ENCODE measurements at regions not wholly inside any gene's neighbourhood (a gene's known extent, or its start where the extent isn't known, plus 50 kb on each side); places are given as distances from the start of the nearest gene placed in this dataset.

- no peak overlapping the region for H3K27ac ChIP-seq
- no peak for DNase-seq
Measured at GRCh38 chr15:31727612-31728011, 302.7 kb upstream of the CHRNA7 start.

GRCh38 chr15:31732726-31733125, 297.6 kb upstream of the CHRNA7 start:
- Histone ChIP-seq H3K9me3 (replicated peaks) (no peaks in the 10 kb centered on the region), H3K27me3 (no peaks in the 10 kb centered on the region), H3K4me3 (no peak overlapping the region), H3K4me1 (no peaks in the 10 kb centered on the region), H3K27ac (no peak overlapping the region), H3K36me3 (no peaks in the 10 kb centered on the region)
- DNase-seq, result no peak

More at GRCh38 chr15:31727612-31728011, 302.7 kb upstream of the CHRNA7 start:
- no peaks in the 10 kb centered on the region for H3K27me3 ChIP-seq
- H3K36me3 ChIP-seq, result no peaks in the 10 kb centered on the region
- no peaks in the 10 kb centered on the region for H3K9me3 ChIP-seq (replicated peaks)
- H3K4me1 ChIP-seq, result no peaks in the 10 kb centered on the region
- no peak overlapping the region for H3K4me3 ChIP-seq

GRCh38 chr15:31733424-31733823, 296.9 kb upstream of the CHRNA7 start:
- H3K27me3 ChIP-seq, result no peaks in the 10 kb centered on the region
- no peak overlapping the region for H3K27ac ChIP-seq
- no peak overlapping the region for H3K4me3 ChIP-seq
- H3K36me3 ChIP-seq, result no peaks in the 10 kb centered on the region
- H3K4me1 ChIP-seq, result no peaks in the 10 kb centered on the region
- no peak for DNase-seq
- H3K9me3 ChIP-seq (replicated peaks), result no peaks in the 10 kb centered on the region

- Histone ChIP-seq H3K4me1 (no peaks in the 10 kb centered on the region), H3K4me3 (no peak overlapping the region), H3K27me3 (no peaks in the 10 kb centered on the region), H3K27ac (no peak overlapping the region), H3K36me3 (no peaks in the 10 kb centered on the region; the same call in 1 of the 2 replicates), H3K9me3 (replicated peaks) (no peaks in the 10 kb centered on the region)
- peak; percentile 30 to 35 for DNase-seq
Measured at GRCh38 chr15:31740203-31740602, 290.1 kb upstream of the CHRNA7 start.

GRCh38 chr15:31745841-31746240, 284.5 kb upstream of the CHRNA7 start:
- no peak for DNase-seq
- H3K27me3 ChIP-seq, result no peaks in the 10 kb centered on the region
- H3K27ac ChIP-seq, result no peak overlapping the region
- no peak overlapping the region for H3K4me3 ChIP-seq
- H3K4me1 ChIP-seq, result no peaks in the 10 kb centered on the region
- H3K9me3 ChIP-seq (replicated peaks), result no peaks in the 10 kb centered on the region
- H3K36me3 ChIP-seq, result no peaks in the 10 kb centered on the region; the same call in 1 of the 2 replicates

GRCh38 chr15:31752065-31752762, 278.1 kb upstream of the CHRNA7 start:
- H3K27me3 ChIP-seq, result no peaks in the 10 kb centered on the region
- DNase-seq, result no peak

GRCh38 chr15:31752905-31753304, 277.4 kb upstream of the CHRNA7 start:
- Histone ChIP-seq H3K27me3 (no peaks in the 10 kb centered on the region), H3K4me3 (no peak overlapping the region), H3K27ac (no peak overlapping the region), H3K4me1 (no peaks in the 10 kb centered on the region; the same call in 1 of the 2 replicates), H3K9me3 (replicated peaks) (no peaks in the 10 kb centered on the region), H3K36me3 (no peaks in the 10 kb centered on the region)
- DNase-seq, result no peak

More at GRCh38 chr15:31752065-31752762, 278.1 kb upstream of the CHRNA7 start:
- H3K9me3 ChIP-seq (replicated peaks), result no peaks in the 10 kb centered on the region
- no peak overlapping the region for H3K27ac ChIP-seq
- no peak overlapping the region for H3K4me3 ChIP-seq
- H3K4me1 ChIP-seq, result no peaks in the 10 kb centered on the region
- H3K36me3 ChIP-seq, result no peaks in the 10 kb centered on the region

- H3K9me3 ChIP-seq (replicated peaks), result no peaks in the 10 kb centered on the region
- no peak overlapping the region for H3K27ac ChIP-seq
- no peak overlapping the region for H3K4me3 ChIP-seq
- no peaks in the 10 kb centered on the region for H3K36me3 ChIP-seq
- H3K27me3 ChIP-seq, result no peaks in the 10 kb centered on the region
- peak; percentile 78 for DNase-seq
- no peaks in the 10 kb centered on the region; the same call in 1 of the 2 replicates for H3K4me1 ChIP-seq
Measured at GRCh38 chr15:31758126-31758525, 272.2 kb upstream of the CHRNA7 start.

GRCh38 chr15:31768055-31768454, 262.3 kb upstream of the CHRNA7 start:
- Histone ChIP-seq H3K9me3 (replicated peaks) (no peaks in the 10 kb centered on the region), H3K4me3 (no peak overlapping the region), H3K36me3 (no peaks in the 10 kb centered on the region), H3K4me1 (no peaks in the 10 kb centered on the region), H3K27me3 (no peaks in the 10 kb centered on the region), H3K27ac (no peak overlapping the region)
- DNase-seq, result no peak

GRCh38 chr15:31774045-31774444, 256.3 kb upstream of the CHRNA7 start:
- peaks cover 3% of the 10 kb centered on the region; the same call in 1 of the 2 replicates for H3K4me1 ChIP-seq
- H3K27me3 ChIP-seq, result no peaks in the 10 kb centered on the region
- H3K27ac ChIP-seq, result no peak overlapping the region; the same call in 1 of the 2 replicates
- no peak overlapping the region for H3K4me3 ChIP-seq
- DNase-seq, result peak; percentile 26 to 52
- H3K9me3 ChIP-seq (replicated peaks), result no peaks in the 10 kb centered on the region
- no peaks in the 10 kb centered on the region for H3K36me3 ChIP-seq

- Histone ChIP-seq H3K36me3 (no peaks in the 10 kb centered on the region), H3K4me1 (peaks cover 14% of the 10 kb centered on the region), H3K9me3 (replicated peaks) (no peaks in the 10 kb centered on the region), H3K4me3 (no peak overlapping the region), H3K27ac (no peak overlapping the region), H3K27me3 (no peaks in the 10 kb centered on the region)
- DNase-seq, result no peak
Measured at GRCh38 chr15:31776039-31776438, 254.3 kb upstream of the CHRNA7 start.

- H3K27ac ChIP-seq, result no peak overlapping the region
- no peaks in the 10 kb centered on the region for H3K36me3 ChIP-seq
- DNase-seq, result no peak
- H3K27me3 ChIP-seq, result no peaks in the 10 kb centered on the region
- peaks cover 11% of the 10 kb centered on the region for H3K4me1 ChIP-seq
- no peak overlapping the region for H3K4me3 ChIP-seq
- H3K9me3 ChIP-seq (replicated peaks), result no peaks in the 10 kb centered on the region
Measured at GRCh38 chr15:31781261-31781660, 249.1 kb upstream of the CHRNA7 start.

GRCh38 chr15:31782016-31782783, 248.1 kb upstream of the CHRNA7 start:
- Histone ChIP-seq H3K9me3 (replicated peaks) (no peaks in the 10 kb centered on the region), H3K4me1 (peaks cover 11% of the 10 kb centered on the region), H3K27me3 (no peaks in the 10 kb centered on the region), H3K36me3 (no peaks in the 10 kb centered on the region), H3K27ac (no peak overlapping the region), H3K4me3 (no peak overlapping the region)
- no peak for DNase-seq

- Histone ChIP-seq H3K27me3 (no peaks in the 10 kb centered on the region), H3K4me3 (no peak overlapping the region), H3K4me1 (peaks cover 11% of the 10 kb centered on the region), H3K9me3 (replicated peaks) (no peaks in the 10 kb centered on the region), H3K36me3 (no peaks in the 10 kb centered on the region), H3K27ac (no peak overlapping the region)
- no peak for DNase-seq
Measured at GRCh38 chr15:31782951-31783350, 247.4 kb upstream of the CHRNA7 start.

GRCh38 chr15:31786360-31786759, 244.0 kb upstream of the CHRNA7 start:
- H3K4me3 ChIP-seq, result no peak overlapping the region
- no peak for DNase-seq
- no peaks in the 10 kb centered on the region for H3K27me3 ChIP-seq
- no peaks in the 10 kb centered on the region for H3K4me1 ChIP-seq
- no peak overlapping the region for H3K27ac ChIP-seq
- no peaks in the 10 kb centered on the region for H3K9me3 ChIP-seq (replicated peaks)
- H3K36me3 ChIP-seq, result no peaks in the 10 kb centered on the region
